ENCODE measurements at regions not wholly inside any gene's neighbourhood (a gene's known extent, or its start where the extent isn't known, plus 50 kb on each side); places are given as distances from the start of the nearest gene placed in this dataset.

GRCh38 chr13:109595471-109595870 lies 190.9 kb downstream of the IRS2 start:
- DNase-seq (ENCODE audit: low read depth in 3 of 3), result no peak

- no peak for DNase-seq (ENCODE audit: low read depth in 3 of 3)
These were observed 193.2 kb downstream of the IRS2 start for GRCh38 chr13:109593230-109593629.

GRCh38 chr13:109592770-109593169 lies 193.6 kb downstream of the IRS2 start:
- DNase-seq (ENCODE audit: low read depth in 3 of 3), result no peak

GRCh38 chr13:109587689-109588088 lies 198.7 kb downstream of the IRS2 start:
- DNase-seq (ENCODE audit: low read depth in 3 of 3), result no peak

- no peak for DNase-seq (ENCODE audit: low read depth in 3 of 3)
These were observed 199.7 kb downstream of the IRS2 start for GRCh38 chr13:109586509-109587346.

- no peak for DNase-seq (ENCODE audit: low read depth in 3 of 3)
These were observed 201.5 kb downstream of the IRS2 start for GRCh38 chr13:109584844-109585361.

GRCh38 chr13:109577191-109577700 lies 209.1 kb downstream of the IRS2 start:
- no peak for DNase-seq (ENCODE audit: low read depth in 3 of 3)

- no peak for DNase-seq (ENCODE audit: low read depth in 3 of 3)
These were observed 210.0 kb downstream of the IRS2 start for GRCh38 chr13:109576331-109576813.

GRCh38 chr13:109575821-109576220 lies 210.6 kb downstream of the IRS2 start:
- no peak for DNase-seq (ENCODE audit: low read depth in 3 of 3)

GRCh38 chr13:109572389-109572788 lies 214.0 kb downstream of the IRS2 start:
- DNase-seq (ENCODE audit: low read depth in 3 of 3), result no peak

GRCh38 chr13:109569958-109570711 lies 216.2 kb downstream of the IRS2 start:
- DNase-seq (ENCODE audit: low read depth in 3 of 3), result peak in 1 of 3 experiments; percentile 12

GRCh38 chr13:109568339-109568818 lies 218.0 kb downstream of the IRS2 start:
- DNase-seq (ENCODE audit: low read depth in 3 of 3), result no peak

GRCh38 chr13:109567315-109567714 lies 219.1 kb downstream of the IRS2 start:
- DNase-seq (ENCODE audit: low read depth in 3 of 3), result no peak

GRCh38 chr13:109565877-109566276 lies 220.5 kb downstream of the IRS2 start:
- no peak for DNase-seq (ENCODE audit: low read depth in 3 of 3)

- DNase-seq (ENCODE audit: low read depth in 3 of 3), result no peak
These were observed 238.0 kb downstream of the IRS2 start for GRCh38 chr13:109548374-109548773.

GRCh38 chr13:109547942-109548341 lies 238.4 kb downstream of the IRS2 start:
- no peak for DNase-seq (ENCODE audit: low read depth in 3 of 3)

GRCh38 chr13:109545931-109546330 lies 240.5 kb downstream of the IRS2 start:
- DNase-seq (ENCODE audit: low read depth in 3 of 3), result no peak

GRCh38 chr13:109541081-109541480 lies 245.3 kb downstream of the IRS2 start:
- DNase-seq (ENCODE audit: low read depth in 3 of 3), result no peak

GRCh38 chr13:109537584-109537983 lies 248.8 kb downstream of the IRS2 start:
- no peak for DNase-seq (ENCODE audit: low read depth in 3 of 3)

- no peak for DNase-seq (ENCODE audit: low read depth in 3 of 3)
These were observed 253.0 kb downstream of the IRS2 start for GRCh38 chr13:109533350-109533749.

- no peak for DNase-seq (ENCODE audit: low read depth in 3 of 3)
These were observed 256.4 kb downstream of the IRS2 start for GRCh38 chr13:109529964-109530363.

GRCh38 chr13:109521719-109522118 lies 264.7 kb downstream of the IRS2 start:
- no peak for DNase-seq (ENCODE audit: low read depth in 3 of 3)

Measured in stimulated activated CD4-positive, alpha-beta T cell treated with anti-CD3 and anti-CD28 coated beads, TNF-alpha, amount 100 ng/mL, for 24 hours (primary cell).